Liver (tissue), 3 donors: ENCODE measurements at regions not wholly inside any gene's neighbourhood (a gene's known extent, or its start where the extent isn't known, plus 50 kb on each side); places are given as distances from the start of the nearest gene placed in this dataset.

Experiments used
- CTCF ChIP-seq: fragments of 150-350 bp; IDR thresholded peaks from 2 replicates; pipeline ENCODE4 v1.5.1; 2017; ENCODE audit warnings: improper control_type of control experiment, low read depth, low read length; ENCODE audit not compliant: missing input control
- FOXA1 ChIP-seq: IDR thresholded peaks from 2 replicates; pipeline ENCODE4 v1.6.1; 2016; ENCODE audit warnings: antibody characterized with exemption
- MAX ChIP-seq: IDR thresholded peaks from 2 replicates; pipeline ENCODE4 v1.6.1; 2016; ENCODE audit warnings: antibody characterized with exemption
- RAD21 ChIP-seq, 2 donors: IDR thresholded peaks; 2 replicates each; pipeline ENCODE4 v1.6.1; 2016; ENCODE audit warnings: antibody characterized with exemption in 2 of 2, mild to moderate bottlenecking in 2 of 2
- REST ChIP-seq: IDR thresholded peaks from 2 replicates; pipeline ENCODE4 v1.6.1; 2016; ENCODE audit warnings: antibody characterized with exemption, mild to moderate bottlenecking
- donor health status: healthy.
- donor health status: healthy.

- TF ChIP-seq CTCF (no peak), MAX (no peak), REST (no peak), RAD21 (IDR thresholded peaks at IDR 0.05) (no peak), FOXA1 (no peak)
Observed at GRCh38 chr5:87949676-87950631, 318.7 kb downstream of the TMEM161B start.
